Prostate gland (tissue), 2 donors: ENCODE measurements at regions not wholly inside any gene's neighbourhood (a gene's known extent, or its start where the extent isn't known, plus 50 kb on each side); places are given as distances from the start of the nearest gene placed in this dataset.

ENCODE experiments used
- POLR2A ChIP-seq: fragments of 450-650 bp; IDR thresholded peaks from one replicate; pipeline ENCODE4 v1.6.1; 2016; ENCODE audit warnings: antibody characterized with exemption, mild to moderate bottlenecking
- POLR2AphosphoS5 ChIP-seq: sonication (generic); formaldehyde crosslinking; IDR thresholded peaks from one replicate; pipeline ENCODE4 v1.6.1; 2017; ENCODE audit warnings: antibody characterized with exemption
- TF ChIP-seq, protein P1 (sequence below), 4 experiments: fragments of 200-600 bp in 2 of 4; fragments of 450-650 bp in 2 of 4; sonication (generic) in 2 of 4; IDR thresholded peaks; 1 replicate in 3 of 4; 2 replicates in 1 of 4; pipeline ENCODE4 v1.5.1; 2016 to 2019; ENCODE audit warnings: antibody characterized with exemption in 4 of 4, mild to moderate bottlenecking in 2 of 4, moderate library complexity in 2 of 4

DNA sequence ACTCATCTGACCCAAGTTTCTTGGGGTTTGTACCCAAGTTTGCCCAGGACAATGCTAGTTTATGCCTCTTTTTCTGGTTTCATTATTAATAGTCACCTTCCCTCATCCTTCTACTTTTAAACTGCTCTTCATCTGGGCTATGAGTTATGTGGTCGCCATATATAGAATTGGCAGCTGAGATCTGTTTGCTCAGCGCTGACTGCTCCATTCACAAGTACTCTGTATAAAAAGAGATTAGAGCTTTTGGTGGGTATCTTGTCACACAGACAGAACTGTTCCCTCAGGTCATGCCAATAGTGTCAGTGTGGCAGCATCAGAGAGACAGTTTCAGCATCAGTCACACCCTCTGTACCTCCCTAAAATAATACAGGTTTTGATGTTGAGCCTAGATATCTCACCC is 326.0 kb downstream of the RAB38 start:
- TF ChIP-seq, protein P1, sequence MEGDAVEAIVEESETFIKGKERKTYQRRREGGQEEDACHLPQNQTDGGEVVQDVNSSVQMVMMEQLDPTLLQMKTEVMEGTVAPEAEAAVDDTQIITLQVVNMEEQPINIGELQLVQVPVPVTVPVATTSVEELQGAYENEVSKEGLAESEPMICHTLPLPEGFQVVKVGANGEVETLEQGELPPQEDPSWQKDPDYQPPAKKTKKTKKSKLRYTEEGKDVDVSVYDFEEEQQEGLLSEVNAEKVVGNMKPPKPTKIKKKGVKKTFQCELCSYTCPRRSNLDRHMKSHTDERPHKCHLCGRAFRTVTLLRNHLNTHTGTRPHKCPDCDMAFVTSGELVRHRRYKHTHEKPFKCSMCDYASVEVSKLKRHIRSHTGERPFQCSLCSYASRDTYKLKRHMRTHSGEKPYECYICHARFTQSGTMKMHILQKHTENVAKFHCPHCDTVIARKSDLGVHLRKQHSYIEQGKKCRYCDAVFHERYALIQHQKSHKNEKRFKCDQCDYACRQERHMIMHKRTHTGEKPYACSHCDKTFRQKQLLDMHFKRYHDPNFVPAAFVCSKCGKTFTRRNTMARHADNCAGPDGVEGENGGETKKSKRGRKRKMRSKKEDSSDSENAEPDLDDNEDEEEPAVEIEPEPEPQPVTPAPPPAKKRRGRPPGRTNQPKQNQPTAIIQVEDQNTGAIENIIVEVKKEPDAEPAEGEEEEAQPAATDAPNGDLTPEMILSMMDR (IDR thresholded peaks at IDR 0.05), result no peak
- TF ChIP-seq POLR2A (no peak), POLR2AphosphoS5 (no peak)
